Liver (tissue), 8 donors: ENCODE measurements at regions not wholly inside any gene's neighbourhood (a gene's known extent, or its start where the extent isn't known, plus 50 kb on each side); places are given as distances from the start of the nearest gene placed in this dataset.

Experiments used
- DNase-seq: peaks from one replicate; pipeline ENCODE4 v3.0.0-alpha.2; 2017; ENCODE audit warnings: low spot score
- H3K27ac ChIP-seq, 2 donors: one replicate each; pipeline ENCODE4 v1.7.0; 2013; ENCODE audit warnings: inconsistent platforms in 2 of 2, low read length in 2 of 2, control low read depth in 1 of 2, low read depth in 1 of 2, mild to moderate bottlenecking in 1 of 2
- H3K27me3 ChIP-seq, 4 donors: one replicate each; pipeline versions ENCODE4 v1.6.1 to v1.7.0; 2013; ENCODE audit warnings: low read length in 3 of 4, inconsistent platforms in 1 of 4, mild to moderate bottlenecking in 1 of 4, moderate library complexity in 1 of 4; ENCODE audit not compliant: control insufficient read depth in 4 of 4, insufficient read depth in 4 of 4
- H3K36me3 ChIP-seq, 4 donors: one replicate each; pipeline versions ENCODE4 v1.6.1 to v1.7.0; 2013; ENCODE audit warnings: low read length in 3 of 4, mild to moderate bottlenecking in 3 of 4, low read depth in 1 of 4, moderate library complexity in 1 of 4; ENCODE audit not compliant: control insufficient read depth in 4 of 4, insufficient read depth in 3 of 4
- H3K4me1 ChIP-seq, 4 donors: one replicate each; pipeline versions ENCODE4 v1.6.1 to v1.7.0; 2013; ENCODE audit warnings: low read length in 3 of 4, mild to moderate bottlenecking in 3 of 4, moderate library complexity in 1 of 4; ENCODE audit not compliant: control insufficient read depth in 4 of 4, insufficient read depth in 4 of 4
- H3K4me3 ChIP-seq, 3 donors: one replicate each; pipeline versions ENCODE4 v1.6.1 to v1.7.0; 2013; ENCODE audit warnings: low read length in 3 of 3, control low read depth in 1 of 3, low read depth in 1 of 3, mild to moderate bottlenecking in 1 of 3
- H3K9ac ChIP-seq, 2 donors: one replicate each; pipeline ENCODE4 v1.7.0; 2013; ENCODE audit warnings: low read length in 2 of 2, mild to moderate bottlenecking in 2 of 2, moderate library complexity in 2 of 2, control low read depth in 1 of 2, low read depth in 1 of 2
- H3K9me3 ChIP-seq, 4 donors: one replicate each; pipeline versions ENCODE4 v1.6.1 to v1.7.0; 2013; ENCODE audit warnings: low read length in 3 of 4; ENCODE audit not compliant: control insufficient read depth in 4 of 4
- EGR1 ChIP-seq, 2 donors: IDR thresholded peaks; 2 replicates each; pipeline ENCODE4 v1.6.1; 2016 to 2018; ENCODE audit warnings: antibody characterized with exemption in 2 of 2, low read depth in 2 of 2
- FOXA1 ChIP-seq: IDR thresholded peaks from 2 replicates; pipeline ENCODE4 v1.6.1; 2016; ENCODE audit warnings: antibody characterized with exemption
- FOXA2 ChIP-seq: IDR thresholded peaks from 2 replicates; pipeline ENCODE4 v1.6.1; 2016; ENCODE audit warnings: antibody characterized with exemption
- GABPA ChIP-seq, 2 donors: IDR thresholded peaks in 1 of 2; conservative IDR thresholded peaks in 1 of 2; 2 replicates each; pipeline ENCODE4 v1.6.1; 2016; ENCODE audit warnings: antibody characterized with exemption in 2 of 2, mild to moderate bottlenecking in 1 of 2, moderate library complexity in 1 of 2
- HNF4A ChIP-seq, 2 donors: conservative IDR thresholded peaks; 2 replicates each; pipeline ENCODE4 v1.6.1; 2016; ENCODE audit warnings: antibody characterized with exemption in 2 of 2, mild to moderate bottlenecking in 2 of 2
- HNF4G ChIP-seq: IDR thresholded peaks from 2 replicates; pipeline ENCODE4 v1.6.1; 2016; ENCODE audit warnings: antibody characterized with exemption
- JUND ChIP-seq, 2 donors: IDR thresholded peaks; 2 replicates each; pipeline ENCODE4 v1.6.1; 2016; ENCODE audit warnings: antibody characterized with exemption in 2 of 2
- MAX ChIP-seq: IDR thresholded peaks from 2 replicates; pipeline ENCODE4 v1.6.1; 2016; ENCODE audit warnings: antibody characterized with exemption
- NR2F2 ChIP-seq: IDR thresholded peaks from 2 replicates; pipeline ENCODE4 v1.6.1; 2016; ENCODE audit warnings: antibody characterized with exemption
- RAD21 ChIP-seq, 2 donors: IDR thresholded peaks; 2 replicates each; pipeline ENCODE4 v1.6.1; 2016; ENCODE audit warnings: antibody characterized with exemption in 2 of 2, mild to moderate bottlenecking in 2 of 2
- RXRA ChIP-seq, 2 donors: IDR thresholded peaks; 2 replicates each; pipeline ENCODE4 v1.6.1; 2017 to 2018; ENCODE audit warnings: antibody characterized with exemption in 2 of 2, mild to moderate bottlenecking in 1 of 2
- SP1 ChIP-seq: IDR thresholded peaks from 2 replicates; pipeline ENCODE4 v1.6.1; 2018; ENCODE audit warnings: antibody characterized with exemption, mild to moderate bottlenecking
- TAF1 ChIP-seq: conservative IDR thresholded peaks from 2 replicates; pipeline ENCODE4 v1.6.1; 2016; ENCODE audit warnings: antibody characterized with exemption, mild to moderate bottlenecking
- YY1 ChIP-seq: IDR thresholded peaks from 2 replicates; pipeline ENCODE4 v1.6.1; 2016; ENCODE audit warnings: antibody characterized with exemption, mild to moderate bottlenecking
- ZBTB33 ChIP-seq: IDR thresholded peaks from 2 replicates; pipeline ENCODE4 v1.6.1; 2016; ENCODE audit warnings: antibody characterized with exemption
- WGBS: extraction: QIAGEN DNeasy Blood & Tissue Kit; methylation state at CpG from one replicate; pipeline ENCODE4 v1.1.7; 2013; 5-methylcytosine and 5-hydroxymethylcytosine counted together
- TF ChIP-seq, protein P1 (sequence below): IDR thresholded peaks from 2 replicates; pipeline ENCODE4 v1.6.1; 2016; ENCODE audit warnings: antibody characterized with exemption, mild to moderate bottlenecking
- TF ChIP-seq, protein P2 (sequence below): IDR thresholded peaks from 2 replicates; pipeline ENCODE4 v1.6.1; 2016; ENCODE audit warnings: antibody characterized with exemption
- TF ChIP-seq, protein P3 (sequence below): fragments of 150-350 bp; IDR thresholded peaks from 2 replicates; pipeline ENCODE4 v1.5.1; 2017; ENCODE audit warnings: improper control_type of control experiment, low read depth, low read length; ENCODE audit not compliant: missing input control
- donor health status: healthy.
- donor health status: healthy.
- donor health status: healthy.
- donor health status: healthy.
- donor health status: healthy.

- DNase-seq, result no peak
- H3K9ac ChIP-seq, result no peak overlapping the region
- H3K27ac ChIP-seq, result no peak overlapping the region
- no peak overlapping the region for H3K4me3 ChIP-seq
- peaks cover 0 to 10% (median 0%) of the 10 kb centered on the region in 4 donors for H3K27me3 ChIP-seq
- WGBS, result 67% methylated on average over 2 of the region's 2 CpGs
- H3K36me3 ChIP-seq, result no peaks in the 10 kb centered on the region
- TF ChIP-seq GABPA (IDR thresholded peaks at IDR 0.05 in 1 of 2, conservative IDR thresholded peaks at IDR 0.05 in 1 of 2), result no peak
- no peak for TF ChIP-seq JUND (IDR thresholded peaks at IDR 0.05)
- no peak for TF ChIP-seq HNF4G
- H3K9me3 ChIP-seq, result no peaks in the 10 kb centered on the region
- H3K4me1 ChIP-seq, result no peaks in the 10 kb centered on the region
Observed at GRCh38 chr15:39100106-39100660, 480.7 kb upstream of the THBS1 start.

- TF ChIP-seq SP1 (no peak), HNF4A (conservative IDR thresholded peaks at IDR 0.05) (no peak), YY1 (no peak)
- no peak overlapping the region for H3K27ac ChIP-seq
- WGBS, result 91% methylated on average over 1 of the region's 1 CpG
- no peak for DNase-seq
- no peaks in the 10 kb centered on the region for H3K36me3 ChIP-seq
- no peak overlapping the region for H3K4me3 ChIP-seq
- H3K9me3 ChIP-seq, result no peaks in the 10 kb centered on the region
- H3K4me1 ChIP-seq, result no peaks in the 10 kb centered on the region
- peaks cover 0 to 10% (median 0%) of the 10 kb centered on the region in 4 donors for H3K27me3 ChIP-seq
- no peak overlapping the region for H3K9ac ChIP-seq
Observed at GRCh38 chr15:39102431-39102830, 478.4 kb upstream of the THBS1 start.

DNA sequence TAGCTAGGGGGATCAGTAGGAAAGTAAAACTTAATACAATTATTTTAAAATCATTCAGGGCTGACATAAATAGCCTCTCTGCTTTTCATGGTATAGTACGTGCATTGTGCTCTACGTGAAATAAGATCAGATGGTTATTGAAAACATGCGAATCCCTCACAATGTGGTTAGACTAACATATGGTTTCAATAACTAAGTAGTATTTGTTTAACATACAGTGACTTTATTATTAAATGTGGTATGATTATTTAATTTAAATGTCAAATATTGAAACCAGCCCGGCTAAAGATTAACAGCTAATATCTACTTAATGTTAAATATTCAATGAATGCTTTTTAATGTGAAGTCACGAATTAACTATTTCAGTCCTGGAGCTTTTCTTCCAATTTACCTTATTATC, 473.9 kb upstream of the THBS1 start:
- Histone ChIP-seq H3K27me3 (no peaks in the 10 kb centered on the region), H3K36me3 (no peaks in the 10 kb centered on the region), H3K9ac (no peak overlapping the region), H3K9me3 (no peaks in the 10 kb centered on the region), H3K27ac (no peak overlapping the region), H3K4me3 (no peak overlapping the region), H3K4me1 (no peaks in the 10 kb centered on the region)
- TF ChIP-seq FOXA2 (no peak), TAF1 (no peak), HNF4A (conservative IDR thresholded peaks at IDR 0.05) (no peak), RAD21 (IDR thresholded peaks at IDR 0.05) (no peak), NR2F2 (no peak), HNF4G (no peak), RXRA (IDR thresholded peaks at IDR 0.05) (no peak), YY1 (no peak), GABPA (IDR thresholded peaks at IDR 0.05 in 1 of 2, conservative IDR thresholded peaks at IDR 0.05 in 1 of 2) (no peak), ZBTB33 (no peak), JUND (IDR thresholded peaks at IDR 0.05) (no peak), FOXA1 (no peak), MAX (no peak), SP1 (no peak), EGR1 (IDR thresholded peaks at IDR 0.05; ENCODE audit: low read depth in 2 of 2) (no peak)
- TF ChIP-seq, protein P1, sequence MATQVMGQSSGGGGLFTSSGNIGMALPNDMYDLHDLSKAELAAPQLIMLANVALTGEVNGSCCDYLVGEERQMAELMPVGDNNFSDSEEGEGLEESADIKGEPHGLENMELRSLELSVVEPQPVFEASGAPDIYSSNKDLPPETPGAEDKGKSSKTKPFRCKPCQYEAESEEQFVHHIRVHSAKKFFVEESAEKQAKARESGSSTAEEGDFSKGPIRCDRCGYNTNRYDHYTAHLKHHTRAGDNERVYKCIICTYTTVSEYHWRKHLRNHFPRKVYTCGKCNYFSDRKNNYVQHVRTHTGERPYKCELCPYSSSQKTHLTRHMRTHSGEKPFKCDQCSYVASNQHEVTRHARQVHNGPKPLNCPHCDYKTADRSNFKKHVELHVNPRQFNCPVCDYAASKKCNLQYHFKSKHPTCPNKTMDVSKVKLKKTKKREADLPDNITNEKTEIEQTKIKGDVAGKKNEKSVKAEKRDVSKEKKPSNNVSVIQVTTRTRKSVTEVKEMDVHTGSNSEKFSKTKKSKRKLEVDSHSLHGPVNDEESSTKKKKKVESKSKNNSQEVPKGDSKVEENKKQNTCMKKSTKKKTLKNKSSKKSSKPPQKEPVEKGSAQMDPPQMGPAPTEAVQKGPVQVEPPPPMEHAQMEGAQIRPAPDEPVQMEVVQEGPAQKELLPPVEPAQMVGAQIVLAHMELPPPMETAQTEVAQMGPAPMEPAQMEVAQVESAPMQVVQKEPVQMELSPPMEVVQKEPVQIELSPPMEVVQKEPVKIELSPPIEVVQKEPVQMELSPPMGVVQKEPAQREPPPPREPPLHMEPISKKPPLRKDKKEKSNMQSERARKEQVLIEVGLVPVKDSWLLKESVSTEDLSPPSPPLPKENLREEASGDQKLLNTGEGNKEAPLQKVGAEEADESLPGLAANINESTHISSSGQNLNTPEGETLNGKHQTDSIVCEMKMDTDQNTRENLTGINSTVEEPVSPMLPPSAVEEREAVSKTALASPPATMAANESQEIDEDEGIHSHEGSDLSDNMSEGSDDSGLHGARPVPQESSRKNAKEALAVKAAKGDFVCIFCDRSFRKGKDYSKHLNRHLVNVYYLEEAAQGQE, result no peak
- TF ChIP-seq, protein P2, sequence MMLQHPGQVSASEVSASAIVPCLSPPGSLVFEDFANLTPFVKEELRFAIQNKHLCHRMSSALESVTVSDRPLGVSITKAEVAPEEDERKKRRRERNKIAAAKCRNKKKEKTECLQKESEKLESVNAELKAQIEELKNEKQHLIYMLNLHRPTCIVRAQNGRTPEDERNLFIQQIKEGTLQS, result no peak
- TF ChIP-seq, protein P3, sequence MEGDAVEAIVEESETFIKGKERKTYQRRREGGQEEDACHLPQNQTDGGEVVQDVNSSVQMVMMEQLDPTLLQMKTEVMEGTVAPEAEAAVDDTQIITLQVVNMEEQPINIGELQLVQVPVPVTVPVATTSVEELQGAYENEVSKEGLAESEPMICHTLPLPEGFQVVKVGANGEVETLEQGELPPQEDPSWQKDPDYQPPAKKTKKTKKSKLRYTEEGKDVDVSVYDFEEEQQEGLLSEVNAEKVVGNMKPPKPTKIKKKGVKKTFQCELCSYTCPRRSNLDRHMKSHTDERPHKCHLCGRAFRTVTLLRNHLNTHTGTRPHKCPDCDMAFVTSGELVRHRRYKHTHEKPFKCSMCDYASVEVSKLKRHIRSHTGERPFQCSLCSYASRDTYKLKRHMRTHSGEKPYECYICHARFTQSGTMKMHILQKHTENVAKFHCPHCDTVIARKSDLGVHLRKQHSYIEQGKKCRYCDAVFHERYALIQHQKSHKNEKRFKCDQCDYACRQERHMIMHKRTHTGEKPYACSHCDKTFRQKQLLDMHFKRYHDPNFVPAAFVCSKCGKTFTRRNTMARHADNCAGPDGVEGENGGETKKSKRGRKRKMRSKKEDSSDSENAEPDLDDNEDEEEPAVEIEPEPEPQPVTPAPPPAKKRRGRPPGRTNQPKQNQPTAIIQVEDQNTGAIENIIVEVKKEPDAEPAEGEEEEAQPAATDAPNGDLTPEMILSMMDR, result no peak
- no peak for DNase-seq
- 90% methylated on average over 5 of the region's 5 CpGs for WGBS
